ENCODE measurements at regions not wholly inside any gene's neighbourhood (a gene's known extent, or its start where the extent isn't known, plus 50 kb on each side); places are given as distances from the start of the nearest gene placed in this dataset.

DNA sequence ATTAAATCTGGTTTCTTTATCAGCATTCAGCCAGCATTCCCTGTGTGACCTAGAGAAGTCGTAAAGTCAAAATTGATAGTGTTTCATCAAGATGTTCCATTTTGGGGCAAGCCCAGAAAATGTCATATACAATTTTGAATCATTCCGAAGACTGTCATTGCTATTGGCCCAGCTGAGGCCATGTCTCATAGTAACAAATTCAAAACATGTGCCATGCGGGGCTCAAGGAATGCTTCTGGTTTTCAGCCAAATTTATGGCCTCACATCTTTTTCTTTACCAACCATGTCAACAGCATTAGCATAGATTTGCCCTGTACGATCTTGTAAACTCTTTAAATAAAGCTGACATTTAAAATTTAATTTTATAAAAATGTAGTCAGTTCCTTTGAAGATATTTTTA lies 314.7 kb downstream of the PAX1 start:
- TF ChIP-seq, protein P1, sequence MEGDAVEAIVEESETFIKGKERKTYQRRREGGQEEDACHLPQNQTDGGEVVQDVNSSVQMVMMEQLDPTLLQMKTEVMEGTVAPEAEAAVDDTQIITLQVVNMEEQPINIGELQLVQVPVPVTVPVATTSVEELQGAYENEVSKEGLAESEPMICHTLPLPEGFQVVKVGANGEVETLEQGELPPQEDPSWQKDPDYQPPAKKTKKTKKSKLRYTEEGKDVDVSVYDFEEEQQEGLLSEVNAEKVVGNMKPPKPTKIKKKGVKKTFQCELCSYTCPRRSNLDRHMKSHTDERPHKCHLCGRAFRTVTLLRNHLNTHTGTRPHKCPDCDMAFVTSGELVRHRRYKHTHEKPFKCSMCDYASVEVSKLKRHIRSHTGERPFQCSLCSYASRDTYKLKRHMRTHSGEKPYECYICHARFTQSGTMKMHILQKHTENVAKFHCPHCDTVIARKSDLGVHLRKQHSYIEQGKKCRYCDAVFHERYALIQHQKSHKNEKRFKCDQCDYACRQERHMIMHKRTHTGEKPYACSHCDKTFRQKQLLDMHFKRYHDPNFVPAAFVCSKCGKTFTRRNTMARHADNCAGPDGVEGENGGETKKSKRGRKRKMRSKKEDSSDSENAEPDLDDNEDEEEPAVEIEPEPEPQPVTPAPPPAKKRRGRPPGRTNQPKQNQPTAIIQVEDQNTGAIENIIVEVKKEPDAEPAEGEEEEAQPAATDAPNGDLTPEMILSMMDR (IDR thresholded peaks at IDR 0.05; ENCODE audit: insufficient read depth, low read length, poor library complexity, severe bottlenecking): no peak
- no peak for TF ChIP-seq EZH2phosphoT487 (conservative IDR thresholded peaks at IDR 0.05; ENCODE audit: low read length)
